ENCODE measurements at regions not wholly inside any gene's neighbourhood (a gene's known extent, or its start where the extent isn't known, plus 50 kb on each side); places are given as distances from the start of the nearest gene placed in this dataset.

DNA sequence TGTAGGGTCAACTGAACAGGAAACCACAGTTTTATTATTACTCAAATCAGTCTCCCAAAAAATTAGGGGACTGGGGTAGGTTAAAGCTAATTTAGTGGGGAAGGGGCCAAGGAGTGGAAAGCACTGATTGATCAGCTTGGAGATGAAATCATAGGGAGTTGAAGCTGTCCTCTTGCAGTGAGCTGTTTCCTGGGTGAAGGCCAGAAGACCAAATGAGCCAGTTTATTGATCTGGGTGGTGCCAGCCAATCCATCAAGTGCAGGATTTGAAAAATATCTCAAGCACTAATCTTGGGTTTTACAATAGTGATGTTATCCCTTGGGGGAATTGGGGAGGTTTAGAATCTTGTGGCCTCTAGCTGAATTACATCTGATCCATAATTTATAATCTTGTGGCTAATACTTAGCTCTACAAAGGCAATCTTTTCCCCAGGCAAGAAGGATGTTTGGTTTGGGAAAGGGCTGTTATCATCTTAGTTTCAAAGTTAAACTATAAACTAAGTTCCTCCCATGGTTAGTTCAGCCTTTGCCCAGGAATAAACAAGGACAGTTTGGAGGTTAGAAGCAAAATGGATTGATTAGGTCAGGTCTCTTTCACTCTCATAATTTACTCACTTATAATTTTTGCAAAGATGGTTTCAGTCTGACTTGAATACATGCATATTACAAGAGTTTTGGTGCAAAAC, 773.5 kb downstream of the XPNPEP1 start:
- no peak overlapping the region for H3K9ac ChIP-seq (ENCODE audit: low read length)
- H3K79me2 ChIP-seq (ENCODE audit: control insufficient read depth, insufficient read depth, low read length) = no peaks in the 10 kb centered on the region
- H3K4me3 ChIP-seq (ENCODE audit: control extremely low read depth in 1 of 5, extremely low read depth in 1 of 5, insufficient read depth in 1 of 5, low read depth in 2 of 5, low read length in 4 of 5) = no peak overlapping the region
- H3K4me1 Mint-ChIP-seq = no peaks in the 10 kb centered on the region
- ChIA-PET CTCF (no interaction called here), POLR2A (no interaction called here)
- DNase-seq = no peak
- no peaks in the 10 kb centered on the region for H3K36me3 ChIP-seq (replicated peaks in 1 of 2; ENCODE audit: control extremely low read depth in 1 of 2, control insufficient read depth in 1 of 2, extremely low read depth in 1 of 2, insufficient read depth in 2 of 2, low read length in 1 of 2)
- H3K27me3 ChIP-seq (replicated peaks in 1 of 4; ENCODE audit: control extremely low read depth in 1 of 4, control insufficient read depth in 3 of 4, insufficient read depth in 4 of 4, low read length in 3 of 4) = no peaks in the 10 kb centered on the region
- no peak overlapping the region for H3K4me2 ChIP-seq (replicated peaks; ENCODE audit: low read depth, low read length, poor library complexity, severe bottlenecking)
- H3K9me3 ChIP-seq (ENCODE audit: control extremely low read depth in 1 of 3, control insufficient read depth in 2 of 3, insufficient read depth in 1 of 3, low read length in 2 of 3) = no peaks in the 10 kb centered on the region
- no peaks in the 10 kb centered on the region for H3K4me1 ChIP-seq (ENCODE audit: control insufficient read depth in 2 of 2, insufficient read depth in 2 of 2, low read length in 2 of 2)
- intact Hi-C loops (cut with micrococcal nuclease) = no loop called here
- no peaks in the 10 kb centered on the region for H4K20me1 ChIP-seq (ENCODE audit: control insufficient read depth, insufficient read depth, low read length, poor library complexity, severe bottlenecking)
- no peak for TF ChIP-seq EZH2 (IDR thresholded peaks at IDR 0.05; ENCODE audit: borderline replicate concordance, insufficient read depth, low read depth, low read length, poor library complexity, severe bottlenecking)
- no peak overlapping the region for H3K27ac Mint-ChIP-seq
- H3K4me3 Mint-ChIP-seq = no peak overlapping the region
- H3K27me3 Mint-ChIP-seq = peaks cover 3% of the 10 kb centered on the region
- no peak for ATAC-seq (ENCODE audit: low read depth)
- no peak overlapping the region for H2AFZ ChIP-seq (ENCODE audit: insufficient read depth, low read depth, low read length, poor library complexity, severe bottlenecking)
- H3K27ac ChIP-seq (ENCODE audit: low read length in 2 of 2) = no peak overlapping the region
- H3K9me3 Mint-ChIP-seq (ENCODE audit: insufficient read depth) = no peaks in the 10 kb centered on the region

DNA sequence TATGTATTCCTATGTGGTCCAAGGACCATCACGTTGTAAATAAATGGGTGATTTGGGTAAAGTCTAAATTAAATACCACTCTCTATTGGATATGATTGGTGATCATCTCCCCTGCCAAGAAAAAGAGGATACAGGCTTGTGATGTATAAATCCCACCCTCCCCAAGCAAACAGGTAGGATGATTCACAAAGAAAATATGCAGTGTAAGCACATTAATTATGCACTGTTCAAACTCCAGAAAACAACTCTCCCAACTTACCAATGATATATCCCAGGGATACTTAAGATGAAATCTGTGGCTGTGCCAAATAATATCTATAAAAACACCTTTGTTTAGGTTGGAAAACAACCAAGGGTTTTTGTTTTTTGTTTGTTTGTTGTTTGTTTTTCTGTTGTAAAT, 795.9 kb downstream of the XPNPEP1 start:
- ChIA-PET POLR2A (no interaction called here), CTCF (no interaction called here)
- no peak overlapping the region for H3K4me3 Mint-ChIP-seq
- Histone ChIP-seq H3K36me3 (replicated peaks in 1 of 2; ENCODE audit: control extremely low read depth in 1 of 2, control insufficient read depth in 1 of 2, extremely low read depth in 1 of 2, insufficient read depth in 2 of 2, low read length in 1 of 2) (no peaks in the 10 kb centered on the region), H3K79me2 (ENCODE audit: control insufficient read depth, insufficient read depth, low read length) (no peaks in the 10 kb centered on the region), H3K9me3 (ENCODE audit: control extremely low read depth in 1 of 3, control insufficient read depth in 2 of 3, insufficient read depth in 1 of 3, low read length in 2 of 3) (peaks cover 0 to 5% (median 0%) of the 10 kb centered on the region in 3 donors), H2AFZ (ENCODE audit: insufficient read depth, low read depth, low read length, poor library complexity, severe bottlenecking) (no peak overlapping the region), H3K4me3 (ENCODE audit: control extremely low read depth in 1 of 5, extremely low read depth in 1 of 5, insufficient read depth in 1 of 5, low read depth in 2 of 5, low read length in 4 of 5) (no peak overlapping the region), H3K4me1 (ENCODE audit: control insufficient read depth in 2 of 2, insufficient read depth in 2 of 2, low read length in 2 of 2) (no peaks in the 10 kb centered on the region), H3K4me2 (replicated peaks; ENCODE audit: low read depth, low read length, poor library complexity, severe bottlenecking) (no peak overlapping the region), H3K9ac (ENCODE audit: low read length) (no peak overlapping the region), H3K27ac (ENCODE audit: low read length in 2 of 2) (no peak overlapping the region), H3K27me3 (replicated peaks in 1 of 4; ENCODE audit: control extremely low read depth in 1 of 4, control insufficient read depth in 3 of 4, insufficient read depth in 4 of 4, low read length in 3 of 4) (no peaks in the 10 kb centered on the region), H4K20me1 (ENCODE audit: control insufficient read depth, insufficient read depth, low read length, poor library complexity, severe bottlenecking) (no peaks in the 10 kb centered on the region)
- H3K4me1 Mint-ChIP-seq = no peaks in the 10 kb centered on the region
- TF ChIP-seq, protein P1, sequence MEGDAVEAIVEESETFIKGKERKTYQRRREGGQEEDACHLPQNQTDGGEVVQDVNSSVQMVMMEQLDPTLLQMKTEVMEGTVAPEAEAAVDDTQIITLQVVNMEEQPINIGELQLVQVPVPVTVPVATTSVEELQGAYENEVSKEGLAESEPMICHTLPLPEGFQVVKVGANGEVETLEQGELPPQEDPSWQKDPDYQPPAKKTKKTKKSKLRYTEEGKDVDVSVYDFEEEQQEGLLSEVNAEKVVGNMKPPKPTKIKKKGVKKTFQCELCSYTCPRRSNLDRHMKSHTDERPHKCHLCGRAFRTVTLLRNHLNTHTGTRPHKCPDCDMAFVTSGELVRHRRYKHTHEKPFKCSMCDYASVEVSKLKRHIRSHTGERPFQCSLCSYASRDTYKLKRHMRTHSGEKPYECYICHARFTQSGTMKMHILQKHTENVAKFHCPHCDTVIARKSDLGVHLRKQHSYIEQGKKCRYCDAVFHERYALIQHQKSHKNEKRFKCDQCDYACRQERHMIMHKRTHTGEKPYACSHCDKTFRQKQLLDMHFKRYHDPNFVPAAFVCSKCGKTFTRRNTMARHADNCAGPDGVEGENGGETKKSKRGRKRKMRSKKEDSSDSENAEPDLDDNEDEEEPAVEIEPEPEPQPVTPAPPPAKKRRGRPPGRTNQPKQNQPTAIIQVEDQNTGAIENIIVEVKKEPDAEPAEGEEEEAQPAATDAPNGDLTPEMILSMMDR (IDR thresholded peaks at IDR 0.05) = no peak
- no peak for TF ChIP-seq EZH2 (IDR thresholded peaks at IDR 0.05; ENCODE audit: borderline replicate concordance, insufficient read depth, low read depth, low read length, poor library complexity, severe bottlenecking)
- DNase-seq = no peak
- no peak overlapping the region for H3K27ac Mint-ChIP-seq
- no CpG with 5 or more reads among the region's 1 CpG for whole genome bisulfite sequencing (ENCODE audit: insufficient coverage)
- peaks cover 2% of the 10 kb centered on the region for H3K9me3 Mint-ChIP-seq (ENCODE audit: insufficient read depth)
- intact Hi-C loops (cut with micrococcal nuclease) = no loop called here
- ATAC-seq (ENCODE audit: low read depth) = no peak
- H3K27me3 Mint-ChIP-seq = no peaks in the 10 kb centered on the region

Measured in B cell (primary cell).